ENCODE measurements at regions not wholly inside any gene's neighbourhood (a gene's known extent, or its start where the extent isn't known, plus 50 kb on each side); places are given as distances from the start of the nearest gene placed in this dataset.

DNA sequence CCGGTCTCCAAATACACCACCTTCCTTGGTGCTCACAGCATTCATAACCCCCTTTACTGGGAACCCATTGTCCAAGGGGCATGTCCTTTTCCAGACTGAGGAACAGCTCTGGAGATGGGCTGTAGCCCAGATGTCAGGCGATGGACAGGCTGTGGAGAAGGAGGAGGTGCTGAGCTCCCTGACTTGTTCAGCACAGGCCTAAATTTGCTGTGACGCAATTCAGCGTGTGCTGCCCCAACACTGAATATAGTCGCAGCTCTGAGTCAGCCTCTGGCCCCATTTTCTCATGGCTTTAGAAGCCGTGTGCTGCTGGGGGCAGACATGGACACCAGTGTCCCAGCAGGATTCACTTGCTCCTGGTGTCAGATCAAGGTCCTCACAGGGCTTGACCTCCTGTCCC is 269.1 kb downstream of the EMP1 start:
- 86 to 90% methylated on average over 6 of the region's 6 CpGs for WGBS, 2 experiments
- Histone ChIP-seq H3K9me3 (ENCODE audit: control insufficient read depth, low read length) (no peaks in the 10 kb centered on the region), H3K27ac (ENCODE audit: insufficient read depth, low read depth, low read length, poor library complexity, severe bottlenecking) (no peak overlapping the region), H3K36me3 (ENCODE audit: control insufficient read depth, insufficient read depth, low read length) (no peaks in the 10 kb centered on the region), H3K27me3 (ENCODE audit: control insufficient read depth, insufficient read depth, low read length, poor library complexity, severe bottlenecking) (no peaks in the 10 kb centered on the region), H3K4me1 (ENCODE audit: control insufficient read depth, insufficient read depth, low read length) (peaks cover 9% of the 10 kb centered on the region), H3K4me3 (ENCODE audit: insufficient read depth, low read depth, low read length) (no peak overlapping the region)

DNA sequence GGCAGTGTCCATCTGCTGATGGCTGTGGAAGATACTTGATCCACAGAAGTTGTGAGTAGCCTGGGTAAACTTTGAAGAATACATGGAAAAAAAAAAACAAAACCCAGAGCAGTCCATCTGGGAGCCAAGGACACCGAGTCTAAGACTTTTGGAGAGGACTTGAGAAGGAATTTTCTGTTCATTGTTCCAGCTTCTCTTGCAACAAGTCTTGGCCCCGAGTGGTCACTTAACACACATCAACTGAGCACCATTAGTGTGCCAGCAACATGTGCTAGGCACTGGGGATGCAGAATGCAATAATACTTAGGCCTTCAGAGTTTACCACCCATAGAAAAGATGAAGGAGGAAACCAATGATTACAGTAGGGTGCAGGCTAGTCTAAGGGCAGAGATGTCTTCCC is 266.7 kb downstream of the EMP1 start:
- H3K27me3 ChIP-seq (ENCODE audit: control insufficient read depth, insufficient read depth, low read length, poor library complexity, severe bottlenecking), result no peaks in the 10 kb centered on the region
- WGBS, 2 experiments, result 89 to 98% methylated on average over 2 of the region's 2 CpGs
- no peaks in the 10 kb centered on the region for H3K36me3 ChIP-seq (ENCODE audit: control insufficient read depth, insufficient read depth, low read length)
- no peak overlapping the region for H3K27ac ChIP-seq (ENCODE audit: insufficient read depth, low read depth, low read length, poor library complexity, severe bottlenecking)
- H3K4me3 ChIP-seq (ENCODE audit: insufficient read depth, low read depth, low read length), result no peak overlapping the region
- peaks cover 4% of the 10 kb centered on the region for H3K4me1 ChIP-seq (ENCODE audit: control insufficient read depth, insufficient read depth, low read length)
- no peaks in the 10 kb centered on the region for H3K9me3 ChIP-seq (ENCODE audit: control insufficient read depth, low read length)

DNA sequence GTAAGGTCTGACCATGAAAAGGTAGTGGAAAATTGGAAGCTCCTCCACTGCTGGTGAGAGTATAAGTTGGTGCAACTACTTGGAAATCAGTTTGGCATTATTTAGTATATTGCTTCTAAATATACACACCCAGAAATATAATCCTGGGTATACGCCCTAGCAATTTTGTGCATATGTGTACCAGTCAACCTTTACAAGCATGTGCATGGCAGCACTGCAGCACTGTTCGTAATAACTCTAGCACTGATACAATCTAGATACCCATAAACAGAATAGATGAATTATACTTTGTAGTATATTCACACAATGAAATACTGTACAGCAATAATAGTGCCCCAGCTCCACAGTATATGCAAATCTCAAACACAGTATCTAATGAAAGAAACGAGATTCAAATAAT is 265.9 kb downstream of the EMP1 start:
- WGBS, 2 experiments, result 78 to 100% methylated on average over 1 to 2 of the region's 3 CpGs
- Histone ChIP-seq H3K27me3 (ENCODE audit: control insufficient read depth, insufficient read depth, low read length, poor library complexity, severe bottlenecking) (no peaks in the 10 kb centered on the region), H3K4me1 (ENCODE audit: control insufficient read depth, insufficient read depth, low read length) (peaks cover 4% of the 10 kb centered on the region), H3K9me3 (ENCODE audit: control insufficient read depth, low read length) (no peaks in the 10 kb centered on the region), H3K4me3 (ENCODE audit: insufficient read depth, low read depth, low read length) (no peak overlapping the region), H3K27ac (ENCODE audit: insufficient read depth, low read depth, low read length, poor library complexity, severe bottlenecking) (no peak overlapping the region), H3K36me3 (ENCODE audit: control insufficient read depth, insufficient read depth, low read length) (no peaks in the 10 kb centered on the region)

DNA sequence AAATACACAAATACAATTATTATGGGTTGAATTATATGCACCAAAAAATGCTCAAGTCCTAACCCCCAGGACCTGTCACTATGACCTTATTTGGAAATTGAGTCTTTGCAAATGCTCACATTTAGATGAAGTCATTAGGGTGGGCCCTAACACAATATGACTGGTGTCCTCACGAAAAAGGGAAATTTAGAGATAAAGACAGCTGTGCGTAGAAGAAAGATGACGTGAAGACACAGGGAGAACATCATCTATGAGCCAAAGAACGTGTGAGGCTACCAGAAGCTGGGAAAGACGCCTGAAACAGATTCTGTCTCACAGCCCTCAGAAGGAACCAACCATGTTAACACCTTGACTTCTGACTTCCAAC is 259.2 kb downstream of the EMP1 start:
- WGBS, 2 experiments, result 90 to 94% methylated on average over 5 of the region's 5 CpGs

DNA sequence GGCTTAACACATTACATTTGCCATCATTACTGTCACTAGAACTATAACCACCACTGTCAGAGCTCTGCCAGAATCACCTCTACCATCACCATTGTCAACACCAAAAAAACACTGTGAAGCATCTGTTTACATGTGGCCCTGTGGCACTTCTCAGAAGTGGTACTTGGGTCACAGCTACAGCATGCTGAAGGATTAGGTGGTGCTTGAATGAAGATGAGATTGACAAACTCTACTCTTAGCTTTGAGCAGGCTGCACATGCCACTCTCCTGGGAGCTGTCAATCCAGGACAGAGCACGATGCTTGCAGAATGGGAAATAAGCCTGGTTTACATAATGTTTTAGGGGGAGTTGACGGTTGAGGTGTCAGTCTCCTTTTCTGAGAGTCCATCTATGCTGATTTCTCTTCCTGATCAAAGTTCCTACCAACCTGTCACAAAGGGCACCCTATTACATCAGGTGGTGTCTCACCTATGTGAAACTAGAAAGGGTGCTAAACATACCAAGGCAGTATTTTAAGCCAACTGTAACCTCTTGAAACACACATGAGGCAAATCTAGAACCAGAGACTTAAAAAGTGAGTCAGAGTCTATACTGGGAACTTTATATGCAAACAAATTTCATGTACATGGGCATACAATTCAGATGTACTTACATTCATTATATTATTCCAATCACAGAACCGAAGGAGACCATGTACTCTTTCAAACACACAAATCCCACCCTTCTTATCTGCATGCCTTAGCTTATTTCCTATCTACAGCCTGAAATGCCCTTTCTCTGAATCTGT is 258.7 kb downstream of the EMP1 start:
- H3K27ac ChIP-seq (ENCODE audit: insufficient read depth, low read depth, low read length, poor library complexity, severe bottlenecking), result no peak overlapping the region
- no peaks in the 10 kb centered on the region for H3K27me3 ChIP-seq (ENCODE audit: control insufficient read depth, insufficient read depth, low read length, poor library complexity, severe bottlenecking)
- no peaks in the 10 kb centered on the region for H3K36me3 ChIP-seq (ENCODE audit: control insufficient read depth, insufficient read depth, low read length)
- H3K4me1 ChIP-seq (ENCODE audit: control insufficient read depth, insufficient read depth, low read length), result no peaks in the 10 kb centered on the region
- 92 to 96% methylated on average over 3 of the region's 3 CpGs for WGBS, 2 experiments
- no peak overlapping the region for H3K4me3 ChIP-seq (ENCODE audit: insufficient read depth, low read depth, low read length)
- H3K9me3 ChIP-seq (ENCODE audit: control insufficient read depth, low read length), result no peaks in the 10 kb centered on the region

More for the DNA sequence above, 259.2 kb downstream of the EMP1 start:
- Histone ChIP-seq H3K9me3 (ENCODE audit: control insufficient read depth, low read length) (no peaks in the 10 kb centered on the region), H3K4me1 (ENCODE audit: control insufficient read depth, insufficient read depth, low read length) (no peaks in the 10 kb centered on the region), H3K4me3 (ENCODE audit: insufficient read depth, low read depth, low read length) (no peak overlapping the region), H3K27ac (ENCODE audit: insufficient read depth, low read depth, low read length, poor library complexity, severe bottlenecking) (no peak overlapping the region), H3K27me3 (ENCODE audit: control insufficient read depth, insufficient read depth, low read length, poor library complexity, severe bottlenecking) (no peaks in the 10 kb centered on the region), H3K36me3 (ENCODE audit: control insufficient read depth, insufficient read depth, low read length) (no peaks in the 10 kb centered on the region)

DNA sequence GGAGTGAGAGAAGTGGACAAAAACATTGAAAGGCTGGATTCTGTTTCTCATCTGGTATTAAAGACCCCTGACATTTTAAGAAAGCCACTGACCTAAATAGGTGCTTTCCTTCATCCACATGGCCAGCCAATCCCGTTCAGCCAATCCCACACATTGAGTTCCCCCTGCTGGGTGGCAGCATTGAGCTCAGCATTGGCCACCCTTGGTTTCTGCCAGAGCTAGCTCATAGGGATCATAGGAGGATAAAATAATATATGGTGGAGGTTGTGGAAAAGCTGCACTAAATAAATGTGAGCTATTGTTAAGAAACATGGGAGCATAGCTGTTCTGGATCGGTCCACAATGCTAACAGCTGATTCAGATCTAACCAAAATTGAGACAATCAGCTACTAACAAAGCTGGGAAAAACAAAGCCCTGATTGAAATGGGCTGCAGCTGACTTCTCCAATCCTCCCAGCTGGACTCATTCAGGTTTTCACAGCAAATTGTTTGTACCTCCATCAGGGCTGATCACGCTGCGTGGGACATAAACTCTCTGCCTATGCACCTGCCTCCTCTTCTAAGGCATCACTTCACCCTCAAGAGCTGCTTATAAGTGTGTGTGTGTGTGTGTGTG is 256.5 kb downstream of the EMP1 start:
- Histone ChIP-seq H3K36me3 (ENCODE audit: control insufficient read depth, insufficient read depth, low read length) (no peaks in the 10 kb centered on the region), H3K4me1 (ENCODE audit: control insufficient read depth, insufficient read depth, low read length) (no peaks in the 10 kb centered on the region)
- WGBS, 2 experiments, result 89 to 93% methylated on average over 4 of the region's 4 CpGs

DNA sequence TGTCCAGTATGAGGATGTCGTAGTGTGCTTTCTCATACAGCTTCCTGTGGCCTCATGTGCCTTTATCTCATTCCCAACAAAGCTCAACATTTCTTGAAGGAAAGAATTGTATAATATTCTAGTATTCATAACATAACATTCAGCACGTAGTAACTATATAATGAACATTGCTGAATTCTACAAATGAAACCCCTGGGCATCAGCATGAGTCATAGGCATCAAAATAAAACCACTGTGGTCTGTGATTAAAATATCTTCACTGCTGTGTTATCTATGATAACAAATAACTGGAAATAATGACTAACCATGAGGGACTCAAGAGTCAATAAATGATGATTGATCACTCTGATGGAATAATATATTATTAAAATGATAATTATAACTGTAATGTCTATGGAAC is 255.2 kb downstream of the EMP1 start:
- no peak overlapping the region for H3K27ac ChIP-seq (ENCODE audit: insufficient read depth, low read depth, low read length, poor library complexity, severe bottlenecking)
- H3K36me3 ChIP-seq (ENCODE audit: control insufficient read depth, insufficient read depth, low read length), result no peaks in the 10 kb centered on the region
- no peak overlapping the region for H3K4me3 ChIP-seq (ENCODE audit: insufficient read depth, low read depth, low read length)
- no peaks in the 10 kb centered on the region for H3K4me1 ChIP-seq (ENCODE audit: control insufficient read depth, insufficient read depth, low read length)
- WGBS, 2 experiments, result 84 to 100% methylated on average over 1 to 2 of the region's 2 CpGs
- no peaks in the 10 kb centered on the region for H3K27me3 ChIP-seq (ENCODE audit: control insufficient read depth, insufficient read depth, low read length, poor library complexity, severe bottlenecking)
- no peaks in the 10 kb centered on the region for H3K9me3 ChIP-seq (ENCODE audit: control insufficient read depth, low read length)

More for the DNA sequence above, 256.5 kb downstream of the EMP1 start:
- Histone ChIP-seq H3K27ac (ENCODE audit: insufficient read depth, low read depth, low read length, poor library complexity, severe bottlenecking) (no peak overlapping the region), H3K9me3 (ENCODE audit: control insufficient read depth, low read length) (no peaks in the 10 kb centered on the region), H3K4me3 (ENCODE audit: insufficient read depth, low read depth, low read length) (no peak overlapping the region), H3K27me3 (ENCODE audit: control insufficient read depth, insufficient read depth, low read length, poor library complexity, severe bottlenecking) (no peaks in the 10 kb centered on the region)

DNA sequence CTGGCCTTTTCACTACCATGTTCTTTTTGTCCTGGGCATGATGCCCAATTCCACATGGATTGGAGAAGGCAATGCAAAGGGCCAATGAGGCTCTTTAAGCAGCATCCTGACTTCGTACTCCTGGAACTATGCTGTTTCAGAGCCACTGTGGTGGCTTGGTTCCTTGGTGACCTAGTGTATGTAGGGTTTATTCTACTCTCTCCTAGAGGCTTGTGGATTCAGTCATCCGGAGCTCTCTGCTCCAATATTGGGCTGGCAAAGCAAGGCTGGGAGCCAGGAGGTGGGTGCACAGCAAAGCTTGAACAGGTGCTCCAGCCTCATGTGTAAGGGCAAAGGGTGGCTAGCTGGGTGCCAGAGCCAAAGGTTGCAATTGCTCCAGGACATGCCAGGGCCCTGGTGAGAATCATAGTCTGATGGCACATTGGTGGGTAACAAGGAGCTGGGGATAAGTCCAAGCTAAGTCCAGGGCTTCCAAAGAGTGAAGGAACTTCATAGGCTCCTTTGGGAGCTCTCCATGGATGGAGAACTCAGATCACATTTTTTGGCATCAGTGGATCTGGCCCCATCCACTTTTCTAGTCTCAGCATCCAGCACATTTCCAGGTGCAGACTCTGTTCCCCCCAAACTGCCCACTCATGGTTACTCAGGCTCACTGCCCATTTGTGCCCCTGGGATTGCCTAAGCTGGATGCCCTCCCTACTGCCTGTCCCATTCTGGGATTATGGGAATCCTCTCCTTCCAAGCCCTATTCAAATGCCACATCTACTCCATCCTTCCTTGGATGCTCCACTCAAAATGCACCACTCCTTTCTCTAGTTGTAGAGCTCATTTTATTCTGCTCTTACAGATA is 253.9 kb downstream of the EMP1 start:
- no peaks in the 10 kb centered on the region for H3K27me3 ChIP-seq (ENCODE audit: control insufficient read depth, insufficient read depth, low read length, poor library complexity, severe bottlenecking)
- WGBS, 2 experiments, result 95 to 96% methylated on average over 2 of the region's 2 CpGs
- H3K4me3 ChIP-seq (ENCODE audit: insufficient read depth, low read depth, low read length), result no peak overlapping the region
- no peaks in the 10 kb centered on the region for H3K36me3 ChIP-seq (ENCODE audit: control insufficient read depth, insufficient read depth, low read length)
- no peaks in the 10 kb centered on the region for H3K4me1 ChIP-seq (ENCODE audit: control insufficient read depth, insufficient read depth, low read length)
- H3K27ac ChIP-seq (ENCODE audit: insufficient read depth, low read depth, low read length, poor library complexity, severe bottlenecking), result no peak overlapping the region
- H3K9me3 ChIP-seq (ENCODE audit: control insufficient read depth, low read length), result no peaks in the 10 kb centered on the region

DNA sequence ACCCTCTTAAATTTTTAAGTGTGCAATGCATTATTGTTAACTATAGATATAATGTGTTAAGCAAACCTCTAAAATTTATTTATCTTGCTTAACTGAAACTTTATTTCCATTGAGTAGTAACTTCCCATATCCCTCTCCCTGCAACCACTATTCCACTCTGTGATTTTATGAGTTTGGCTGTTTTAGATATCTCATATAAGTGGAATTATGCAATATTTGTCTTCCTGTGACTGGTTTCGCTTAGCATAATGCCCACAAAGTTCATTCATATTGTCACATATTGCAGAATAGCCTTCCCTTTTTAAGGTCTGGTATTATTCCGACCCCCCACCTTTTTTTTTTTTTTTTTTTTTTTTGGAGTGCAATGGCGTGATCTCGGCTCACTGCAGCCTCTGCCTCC is 247.6 kb downstream of the EMP1 start:
- Histone ChIP-seq H3K27ac (ENCODE audit: insufficient read depth, low read depth, low read length, poor library complexity, severe bottlenecking) (no peak overlapping the region), H3K4me3 (ENCODE audit: insufficient read depth, low read depth, low read length) (no peak overlapping the region), H3K4me1 (ENCODE audit: control insufficient read depth, insufficient read depth, low read length) (no peaks in the 10 kb centered on the region), H3K9me3 (ENCODE audit: control insufficient read depth, low read length) (no peaks in the 10 kb centered on the region), H3K27me3 (ENCODE audit: control insufficient read depth, insufficient read depth, low read length, poor library complexity, severe bottlenecking) (no peaks in the 10 kb centered on the region), H3K36me3 (ENCODE audit: control insufficient read depth, insufficient read depth, low read length) (no peaks in the 10 kb centered on the region)
- 92 to 97% methylated on average over 3 to 4 of the region's 4 CpGs for WGBS, 2 experiments

DNA sequence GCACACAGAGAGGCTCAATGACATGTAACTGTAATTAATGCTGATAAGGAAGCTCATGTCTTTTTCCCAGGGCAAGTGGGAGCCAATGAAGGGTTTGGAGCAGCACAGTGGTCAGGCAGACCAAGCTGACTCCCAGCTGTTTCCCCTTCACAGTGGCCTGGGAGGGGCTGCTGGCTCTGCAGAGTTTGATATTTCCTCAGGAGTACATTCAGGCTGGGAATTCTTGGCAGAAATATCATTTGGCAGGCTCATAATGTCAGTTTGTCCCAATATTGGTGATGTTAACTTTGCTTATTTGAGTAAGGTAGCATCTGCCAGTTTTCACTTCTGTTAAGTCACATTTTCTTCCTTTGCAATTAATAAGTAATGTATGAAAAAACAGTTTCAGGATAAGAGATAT is 247.0 kb downstream of the EMP1 start:
- Histone ChIP-seq H3K4me3 (ENCODE audit: insufficient read depth, low read depth, low read length) (no peak overlapping the region), H3K4me1 (ENCODE audit: control insufficient read depth, insufficient read depth, low read length) (no peaks in the 10 kb centered on the region), H3K36me3 (ENCODE audit: control insufficient read depth, insufficient read depth, low read length) (no peaks in the 10 kb centered on the region), H3K27me3 (ENCODE audit: control insufficient read depth, insufficient read depth, low read length, poor library complexity, severe bottlenecking) (no peaks in the 10 kb centered on the region), H3K27ac (ENCODE audit: insufficient read depth, low read depth, low read length, poor library complexity, severe bottlenecking) (no peak overlapping the region), H3K9me3 (ENCODE audit: control insufficient read depth, low read length) (no peaks in the 10 kb centered on the region)
